NCI-H2196 (cell line): ENCODE measurements at regions not wholly inside any gene's neighbourhood (a gene's known extent, or its start where the extent isn't known, plus 50 kb on each side); places are given as distances from the start of the nearest gene placed in this dataset.
A peak's percentile ranks its signal among the peaks of the same experiment; 100 is the strongest.
"Not testable (repeated sequence)": the region's sequence is repeated elsewhere in the genome, so short reads cannot be mapped to it uniquely, and the experiment has no call there.

Experiments used
- DNase-seq: peaks from one replicate; lab custom pipeline; 2025; ENCODE audit not compliant: unreplicated experiment; lab: John Stamatoyannopoulos, UW

DNA sequence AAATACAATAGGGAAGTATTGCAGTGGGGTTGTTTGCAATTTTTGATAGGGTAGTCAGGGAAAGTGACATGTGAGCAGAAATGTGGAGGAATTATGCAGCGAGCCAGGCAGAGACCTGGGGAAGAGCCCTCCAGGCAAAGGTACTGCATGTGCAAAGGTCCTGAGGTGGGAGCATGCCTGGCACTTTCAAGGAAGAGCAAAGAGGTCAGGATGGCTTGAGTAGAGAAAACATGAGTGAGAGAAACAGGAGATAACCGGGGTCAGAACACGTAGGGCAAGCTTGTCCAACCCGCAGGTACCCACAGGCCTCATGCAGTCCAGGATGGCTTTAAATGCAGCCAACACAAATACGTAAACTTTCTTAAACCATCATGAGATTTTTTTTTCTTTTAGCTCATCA is 71.0 kb downstream of the COQ2 start:
- DNase-seq: no peak

GRCh38 chr4:83212041-83212851 is 72.4 kb downstream of the COQ2 start:
- DNase-seq: peak; percentile 48

DNA sequence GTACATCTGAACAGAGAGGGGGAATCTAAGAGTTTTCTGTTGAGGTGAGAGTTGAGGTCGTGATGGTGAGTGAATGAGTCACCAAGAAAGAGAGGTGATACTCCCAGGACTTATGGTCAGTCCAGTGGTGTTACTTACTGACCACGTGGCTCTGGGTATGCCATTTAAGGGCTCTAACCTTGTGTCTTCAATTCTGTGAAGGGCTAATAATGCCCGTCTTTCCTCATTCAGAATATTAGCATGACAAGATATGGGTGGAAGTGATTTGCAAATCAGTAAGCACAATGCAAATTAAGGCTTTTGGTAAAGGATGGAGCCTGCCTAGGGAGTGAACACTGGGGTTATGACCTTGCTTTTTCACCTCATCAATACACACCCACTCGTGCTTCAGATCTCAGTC is 75.2 kb downstream of the COQ2 start:
- no peak for DNase-seq

GRCh38 chr4:83208371-83209365 is 75.9 kb downstream of the COQ2 start:
- no peak for DNase-seq

GRCh38 chr4:83207497-83208101 is 77.0 kb downstream of the COQ2 start:
- DNase-seq: no peak

GRCh38 chr4:83205760-83206159 is 78.8 kb downstream of the COQ2 start:
- no peak for DNase-seq

- no peak for DNase-seq
These were observed 79.9 kb downstream of the COQ2 start for GRCh38 chr4:83204731-83205130.

- DNase-seq: no peak
These were observed 82.8 kb downstream of the COQ2 start for GRCh38 chr4:83201761-83202160.

GRCh38 chr4:83197555-83198235 is 83.2 kb upstream of the PLAC8 start:
- DNase-seq: no peak

DNA sequence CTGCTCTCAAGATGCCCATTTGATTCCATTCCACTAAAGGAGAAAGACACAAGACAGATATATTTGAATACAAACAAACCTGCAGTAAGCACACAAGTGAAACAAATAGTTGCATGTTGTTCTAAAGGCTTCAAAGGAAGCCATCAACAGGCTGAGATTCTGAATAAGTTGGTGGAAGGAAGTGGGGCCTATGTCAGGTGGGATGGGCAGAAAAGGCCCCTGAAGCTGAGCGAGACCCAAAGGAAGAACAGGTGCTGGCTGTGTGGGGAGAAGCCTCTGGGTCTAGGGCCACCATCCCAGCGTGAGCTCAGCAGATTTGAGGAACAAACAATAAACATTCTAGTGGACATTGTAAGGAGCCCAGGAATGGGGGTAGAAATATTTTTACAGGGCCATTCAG is 82.4 kb upstream of the PLAC8 start:
- DNase-seq: no peak

GRCh38 chr4:83195269-83195668 is 80.7 kb upstream of the PLAC8 start:
- DNase-seq: no peak

DNA sequence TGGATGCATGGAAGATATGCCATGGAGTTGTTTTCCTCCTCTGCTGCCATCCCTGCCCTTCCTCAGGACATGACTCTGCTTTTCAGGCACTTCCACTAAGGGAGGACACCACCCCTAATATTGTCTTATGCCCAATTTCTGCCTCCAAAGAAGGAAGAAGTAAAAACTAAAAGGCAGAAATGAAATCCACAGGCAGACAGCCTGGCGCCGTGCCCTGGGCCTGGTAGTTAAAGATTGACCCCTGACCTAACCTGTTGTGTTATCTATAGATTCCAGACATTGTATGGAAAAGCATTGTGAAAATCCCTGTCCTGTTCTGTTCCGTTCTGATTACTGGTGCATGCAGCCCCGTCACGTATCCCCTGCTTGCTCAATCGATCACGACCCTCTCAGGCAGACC is 80.1 kb upstream of the PLAC8 start:
- not testable (repeated sequence) for DNase-seq

DNA sequence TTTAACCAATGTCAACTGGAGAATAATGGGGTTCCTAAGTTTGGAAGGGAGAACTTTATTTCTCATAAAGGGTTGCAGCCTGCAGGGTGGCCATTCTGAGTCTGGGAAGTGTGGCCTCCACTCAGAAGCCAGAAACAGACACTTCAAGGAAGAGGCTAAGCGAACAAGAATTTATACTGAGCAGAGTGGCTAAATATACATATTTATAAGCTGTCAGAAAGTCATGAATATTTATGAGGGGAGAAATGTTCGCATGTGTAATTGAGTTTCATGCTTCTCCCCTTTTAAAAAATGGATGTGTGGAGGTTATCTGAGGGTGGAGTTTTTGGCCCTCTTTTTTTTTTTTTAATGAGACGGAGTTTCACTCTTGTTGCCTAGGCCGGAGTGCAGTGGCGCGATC is 78.1 kb upstream of the PLAC8 start:
- DNase-seq: no peak

- DNase-seq: no peak
These were observed 76.5 kb upstream of the PLAC8 start for GRCh38 chr4:83191026-83191425.

- DNase-seq: peak; percentile 22
These were observed 75.2 kb upstream of the PLAC8 start for GRCh38 chr4:83189631-83190136.

- DNase-seq: no peak
These were observed 66.0 kb upstream of the PLAC8 start for GRCh38 chr4:83180431-83180968.

DNA sequence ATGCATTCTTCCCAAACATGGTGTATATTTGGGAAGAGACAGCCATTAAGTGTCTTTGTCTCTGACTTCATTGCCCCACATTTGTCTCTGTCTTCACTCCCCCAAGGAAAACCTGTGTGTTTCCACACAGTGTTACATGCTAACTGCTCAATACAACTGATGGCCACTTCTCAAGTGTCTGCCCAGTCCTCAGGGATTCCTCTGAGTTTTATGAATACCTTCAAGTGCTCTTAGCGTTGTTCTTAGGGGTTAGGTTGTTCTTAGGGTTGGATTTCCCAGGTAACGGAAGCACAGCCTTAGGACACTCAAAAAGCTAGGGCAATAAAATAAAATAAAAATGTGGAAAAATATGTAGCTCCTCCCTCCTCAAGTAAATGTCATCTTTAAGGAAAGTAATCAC is 64.7 kb upstream of the PLAC8 start:
- no peak for DNase-seq

DNA sequence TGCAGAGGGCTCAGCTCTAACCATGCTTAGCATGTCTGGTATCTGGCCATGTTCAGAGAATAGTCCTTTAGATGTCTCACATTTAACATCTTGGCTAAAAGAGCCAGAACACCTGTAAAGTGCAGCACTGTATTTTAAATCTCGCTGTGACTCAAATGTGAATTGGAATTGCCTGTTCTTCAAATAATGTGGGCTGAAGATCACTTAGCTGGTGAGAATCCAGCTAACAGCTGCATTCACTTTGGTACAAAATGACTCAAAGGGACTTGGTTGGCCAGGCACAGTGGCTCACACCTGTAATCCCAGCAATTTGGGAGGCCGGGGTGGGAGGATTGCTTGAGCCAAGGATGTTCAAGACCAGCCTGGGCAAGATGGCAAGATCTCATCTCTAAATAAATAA is 63.5 kb upstream of the PLAC8 start:
- no peak for DNase-seq

DNA sequence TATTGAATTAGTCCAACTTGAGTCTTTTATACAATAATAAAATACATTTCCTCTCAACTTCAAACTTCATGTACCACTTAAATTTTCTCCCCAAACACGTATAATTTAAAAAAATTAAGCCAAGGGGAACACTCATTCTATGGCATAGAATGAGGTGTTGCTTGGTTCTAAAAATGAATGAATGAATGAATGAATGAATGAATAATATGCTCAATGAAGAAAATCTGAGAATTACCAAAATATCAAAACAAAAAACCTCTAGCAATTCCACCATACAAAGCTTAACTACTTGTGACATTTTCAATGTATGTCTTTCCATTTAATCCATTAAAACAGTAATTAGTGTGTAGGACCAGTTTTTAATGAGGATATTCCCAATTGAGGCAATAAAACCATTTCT is 62.7 kb upstream of the PLAC8 start:
- no peak for DNase-seq

DNA sequence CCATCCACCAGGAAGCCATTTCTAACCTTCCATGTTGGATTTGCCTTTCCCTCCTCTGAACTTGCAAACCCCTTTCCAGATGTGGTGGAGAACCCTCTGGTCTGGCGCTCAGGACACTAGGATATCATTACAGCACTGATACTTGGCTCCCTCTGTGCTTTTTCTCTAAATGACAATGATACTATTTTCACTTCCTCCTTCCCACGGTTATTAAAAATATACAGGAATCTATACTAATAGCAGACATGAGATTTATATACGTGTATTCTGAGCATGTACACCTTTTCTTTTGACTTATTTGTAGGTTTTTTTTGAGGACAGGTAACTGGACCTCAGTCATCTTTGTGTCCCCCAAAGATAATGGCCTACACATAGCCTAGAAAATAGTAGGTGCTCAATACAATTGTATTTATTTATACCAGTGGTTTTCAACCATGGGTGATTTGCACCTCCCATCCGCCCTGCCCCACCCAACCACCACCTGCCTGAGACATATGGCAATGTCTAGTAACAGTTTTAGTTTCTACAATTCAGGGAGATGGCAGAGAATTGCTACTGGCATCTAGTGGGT is 60.4 kb upstream of the PLAC8 start:
- no peak for DNase-seq
